BLaER1 (cell line): ENCODE measurements at regions not wholly inside any gene's neighbourhood (a gene's known extent, or its start where the extent isn't known, plus 50 kb on each side); places are given as distances from the start of the nearest gene placed in this dataset.
"Not testable (repeated sequence)": the region's sequence is repeated elsewhere in the genome, so short reads cannot be mapped to it uniquely, and the experiment has no call there.

ENCODE experiments used
- H3K27ac ChIP-seq: shearing (Covaris generic); formaldehyde crosslinking; 2 replicates; pipeline ENCODE4 v1.8.1; 2022
- H3K27me3 ChIP-seq: shearing (Covaris generic); formaldehyde crosslinking; 2 replicates; pipeline ENCODE4 v1.8.1; 2022
- H3K36me3 ChIP-seq: shearing (Covaris generic); formaldehyde crosslinking; 2 replicates; pipeline ENCODE4 v1.8.1; 2022
- H3K4me1 ChIP-seq: shearing (Covaris generic); formaldehyde crosslinking; 2 replicates; pipeline ENCODE4 v1.8.1; 2022
- H3K4me2 ChIP-seq: shearing (Covaris generic); formaldehyde crosslinking; 2 replicates; pipeline ENCODE4 v1.8.1; 2022
- H3K4me3 ChIP-seq: shearing (Covaris generic); formaldehyde crosslinking; 2 replicates; pipeline ENCODE4 v1.8.1; 2022
- H3K9ac ChIP-seq: shearing (Covaris generic); formaldehyde crosslinking; 2 replicates; pipeline ENCODE4 v1.8.1; 2022
- H3K9me3 ChIP-seq: shearing (Covaris generic); formaldehyde crosslinking; 2 replicates; pipeline ENCODE4 v1.8.1; 2022
- H4K20me1 ChIP-seq: shearing (Covaris generic); formaldehyde crosslinking; 2 replicates; pipeline ENCODE4 v1.8.1; 2022
- Cebpa-rat ChIP-seq: shearing (Covaris generic); IDR thresholded peaks from 2 replicates; pipeline ENCODE4 v1.8.1; 2022

DNA sequence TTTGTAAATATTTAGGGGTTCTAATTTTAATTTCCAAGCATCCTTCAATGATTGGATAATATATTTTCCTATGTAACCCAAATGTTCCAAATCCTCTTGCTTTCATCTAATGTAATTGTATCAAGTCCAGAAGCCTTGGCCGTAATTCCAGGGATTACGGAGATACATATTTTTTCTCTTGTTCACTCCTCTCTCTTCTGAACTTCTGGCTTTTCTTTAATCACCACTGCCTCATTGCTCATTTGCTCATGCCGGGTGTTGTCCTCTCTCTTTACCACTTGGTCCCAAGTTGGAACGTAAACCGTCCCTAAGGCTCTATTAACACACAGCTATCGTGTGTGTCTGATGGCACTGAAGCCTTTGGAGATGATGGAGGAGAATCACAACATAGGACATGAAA is 188.7 kb upstream of the COL3A1 start:
- no peak for TF ChIP-seq Cebpa-rat
- no peak overlapping the region for H3K4me3 ChIP-seq
- H3K4me2 ChIP-seq: no peak overlapping the region
- H3K27ac ChIP-seq: no peak overlapping the region
- H3K27me3 ChIP-seq: no peaks in the 10 kb centered on the region
- H3K9ac ChIP-seq: no peak overlapping the region
- H3K9me3 ChIP-seq: no peaks in the 10 kb centered on the region
- no peaks in the 10 kb centered on the region for H3K36me3 ChIP-seq
- H3K4me1 ChIP-seq: no peaks in the 10 kb centered on the region
- H4K20me1 ChIP-seq: no peaks in the 10 kb centered on the region

DNA sequence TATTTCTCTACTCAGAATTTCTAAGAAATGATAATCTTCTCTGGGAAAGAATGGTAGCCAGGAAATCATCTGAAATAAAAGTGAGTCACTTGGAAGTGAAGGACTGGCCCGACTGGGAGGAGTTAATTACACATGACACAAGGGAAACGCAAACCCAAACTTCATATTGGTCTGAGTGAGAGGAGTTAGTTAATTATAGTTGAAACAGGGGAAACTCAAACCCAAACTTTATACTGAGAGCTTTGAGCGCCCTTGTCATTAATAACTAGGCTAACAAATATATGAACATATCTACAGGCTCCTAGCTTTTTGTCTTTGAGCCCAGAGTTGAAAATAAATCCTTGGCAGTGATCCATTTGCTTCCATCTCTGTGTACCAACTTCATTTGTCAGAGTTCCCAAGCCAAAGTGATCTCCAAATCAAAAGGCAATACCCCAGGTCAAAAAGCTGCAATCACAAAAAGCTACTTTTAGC is 187.8 kb upstream of the COL3A1 start:
- H3K9me3 ChIP-seq: no peaks in the 10 kb centered on the region
- no peaks in the 10 kb centered on the region for H3K4me1 ChIP-seq
- H3K27me3 ChIP-seq: no peaks in the 10 kb centered on the region
- H3K27ac ChIP-seq: no peak overlapping the region
- H3K4me2 ChIP-seq: no peak overlapping the region
- no peak overlapping the region for H3K9ac ChIP-seq
- H3K4me3 ChIP-seq: no peak overlapping the region
- H3K36me3 ChIP-seq: no peaks in the 10 kb centered on the region
- no peak for TF ChIP-seq Cebpa-rat
- no peaks in the 10 kb centered on the region for H4K20me1 ChIP-seq

DNA sequence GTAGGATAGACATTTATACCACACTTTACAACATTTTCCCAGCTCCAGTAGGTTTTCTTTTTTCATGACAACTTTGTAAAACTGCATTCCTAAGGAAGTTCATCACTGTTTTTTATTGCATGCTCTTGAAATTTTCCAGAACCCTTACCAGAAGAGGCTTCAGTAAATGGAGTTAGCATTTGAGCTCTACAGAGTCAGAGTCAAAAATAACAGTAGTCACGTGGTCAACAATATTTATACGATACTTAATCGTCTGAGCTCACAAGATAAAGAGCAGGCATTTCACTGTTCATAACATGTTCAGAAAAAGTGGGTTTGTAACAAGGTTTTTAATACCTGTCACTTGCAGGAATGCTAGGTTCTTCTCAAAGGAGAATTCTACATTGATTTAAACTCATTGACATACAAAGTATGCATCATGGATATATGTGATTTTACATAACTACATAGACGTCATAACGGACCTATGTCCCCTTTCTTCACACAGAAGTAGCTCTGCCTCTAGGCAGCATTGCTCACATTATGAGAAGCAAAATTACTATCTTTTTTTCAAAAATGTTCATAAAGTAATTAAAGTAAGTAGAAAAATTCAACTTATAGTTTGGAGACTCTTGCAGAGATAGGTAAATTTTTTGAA is 187.0 kb upstream of the COL3A1 start:
- no peak overlapping the region for H3K4me3 ChIP-seq

DNA sequence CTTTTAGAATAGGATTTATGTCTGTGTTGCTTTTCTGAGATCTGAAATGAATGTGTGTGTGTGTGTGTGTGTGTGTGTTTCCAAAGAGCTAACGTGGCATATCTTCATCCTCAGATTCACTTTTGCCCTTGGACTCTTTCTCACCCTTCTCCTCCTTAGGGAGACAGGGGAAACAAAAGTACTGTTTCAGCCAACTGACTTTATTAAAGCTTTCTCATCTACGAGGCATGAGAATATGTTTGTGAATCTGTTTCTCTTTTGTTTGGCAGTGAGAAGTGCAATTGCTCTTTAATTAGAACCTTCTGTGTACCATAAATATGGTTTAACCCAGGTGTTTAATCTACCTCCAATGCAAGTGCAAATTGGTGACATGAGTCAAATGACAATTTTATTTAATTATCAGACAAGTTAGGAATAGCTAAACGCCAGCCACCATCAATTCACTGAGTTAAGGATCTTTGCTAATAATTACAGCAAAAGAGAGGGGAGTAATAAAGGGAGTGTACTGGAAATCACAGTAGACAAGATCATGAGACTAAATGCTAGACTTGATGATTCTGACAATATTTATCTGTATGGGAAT is 186.4 kb upstream of the COL3A1 start:
- no peak overlapping the region for H3K9ac ChIP-seq
- H3K4me2 ChIP-seq: no peak overlapping the region
- H3K27ac ChIP-seq: no peak overlapping the region

More for the DNA sequence above, 187.0 kb upstream of the COL3A1 start:
- no peak for TF ChIP-seq Cebpa-rat
- H4K20me1 ChIP-seq: no peaks in the 10 kb centered on the region
- H3K4me1 ChIP-seq: no peaks in the 10 kb centered on the region
- no peaks in the 10 kb centered on the region for H3K36me3 ChIP-seq
- H3K9me3 ChIP-seq: no peaks in the 10 kb centered on the region
- H3K27me3 ChIP-seq: no peaks in the 10 kb centered on the region
- H3K27ac ChIP-seq: no peak overlapping the region
- no peak overlapping the region for H3K4me2 ChIP-seq
- no peak overlapping the region for H3K9ac ChIP-seq

DNA sequence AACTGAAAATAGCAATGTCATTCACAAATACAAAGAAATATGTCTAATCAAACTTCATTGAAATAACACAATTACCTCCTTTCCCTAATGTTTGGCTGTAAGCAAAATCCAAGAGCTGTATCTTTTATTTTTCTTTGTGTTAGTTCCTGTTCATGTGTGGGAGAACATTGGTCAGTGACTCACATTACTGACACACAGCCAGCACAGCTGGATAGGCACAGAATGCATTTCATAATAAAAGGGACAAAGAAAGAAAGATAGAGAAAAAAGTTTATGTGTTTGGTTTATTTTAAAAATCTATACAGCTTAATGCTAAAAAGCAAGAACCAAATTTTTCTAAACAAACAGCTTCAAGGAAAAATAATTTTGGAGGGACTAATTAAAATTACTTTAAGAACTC is 185.6 kb upstream of the COL3A1 start:
- Histone ChIP-seq H3K27ac (no peak overlapping the region), H3K9me3 (no peaks in the 10 kb centered on the region), H3K4me3 (no peak overlapping the region), H3K4me1 (no peaks in the 10 kb centered on the region), H4K20me1 (no peaks in the 10 kb centered on the region), H3K36me3 (no peaks in the 10 kb centered on the region), H3K27me3 (no peaks in the 10 kb centered on the region), H3K9ac (no peak overlapping the region), H3K4me2 (no peak overlapping the region)
- TF ChIP-seq Cebpa-rat: no peak

More for the DNA sequence above, 186.4 kb upstream of the COL3A1 start:
- H3K9me3 ChIP-seq: no peaks in the 10 kb centered on the region
- H3K4me1 ChIP-seq: no peaks in the 10 kb centered on the region
- no peaks in the 10 kb centered on the region for H4K20me1 ChIP-seq
- H3K36me3 ChIP-seq: no peaks in the 10 kb centered on the region
- no peak for TF ChIP-seq Cebpa-rat
- no peaks in the 10 kb centered on the region for H3K27me3 ChIP-seq
- H3K4me3 ChIP-seq: no peak overlapping the region

DNA sequence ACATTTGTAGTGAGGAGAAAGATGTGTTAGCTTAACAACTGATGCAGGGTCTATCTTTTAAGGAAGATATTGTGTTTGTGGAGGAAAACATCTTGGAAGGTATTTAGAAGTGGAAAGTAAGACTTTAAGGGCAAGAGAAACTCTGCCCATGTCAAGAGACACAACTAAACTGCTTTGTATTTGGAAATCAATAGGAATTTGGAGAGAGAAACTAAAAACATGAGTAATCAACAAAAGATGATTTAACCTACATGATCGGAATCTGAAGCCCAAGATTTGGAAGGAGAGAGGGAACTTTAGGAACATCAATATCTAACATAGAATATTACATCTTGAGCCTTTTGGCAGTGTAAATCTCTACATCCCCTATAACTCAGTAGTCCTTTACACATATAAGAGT is 184.2 kb upstream of the COL3A1 start:
- H3K27ac ChIP-seq: no peak overlapping the region
- H3K4me2 ChIP-seq: no peak overlapping the region
- no peak for TF ChIP-seq Cebpa-rat
- H4K20me1 ChIP-seq: no peaks in the 10 kb centered on the region
- no peaks in the 10 kb centered on the region for H3K27me3 ChIP-seq
- no peak overlapping the region for H3K4me3 ChIP-seq
- H3K9ac ChIP-seq: no peak overlapping the region
- H3K9me3 ChIP-seq: no peaks in the 10 kb centered on the region
- H3K36me3 ChIP-seq: no peaks in the 10 kb centered on the region
- H3K4me1 ChIP-seq: no peaks in the 10 kb centered on the region

DNA sequence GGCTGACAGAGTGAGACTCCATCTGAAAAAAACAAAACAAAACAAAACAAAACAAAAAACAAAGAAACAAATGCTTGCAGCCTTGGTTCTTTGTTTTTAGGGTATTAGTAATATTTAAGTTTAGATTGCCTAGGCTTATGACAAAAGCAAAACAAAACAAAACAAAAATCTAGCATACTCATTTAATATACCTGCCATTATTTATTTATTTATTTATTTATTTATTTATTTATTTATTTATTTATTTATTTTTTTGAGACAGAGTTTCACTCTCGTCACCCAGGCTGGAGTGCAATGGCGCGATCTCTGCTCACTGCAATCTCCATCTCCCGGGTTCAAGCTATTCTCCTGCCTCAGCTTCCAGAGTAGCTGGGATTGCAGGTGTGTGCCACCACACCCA is 179.7 kb upstream of the COL3A1 start:
- H3K9me3 ChIP-seq, H3K4me3 ChIP-seq, H3K27me3 ChIP-seq, H4K20me1 ChIP-seq, H3K9ac ChIP-seq, H3K27ac ChIP-seq, H3K4me2 ChIP-seq, H3K36me3 ChIP-seq, H3K4me1 ChIP-seq: not testable (repeated sequence)

DNA sequence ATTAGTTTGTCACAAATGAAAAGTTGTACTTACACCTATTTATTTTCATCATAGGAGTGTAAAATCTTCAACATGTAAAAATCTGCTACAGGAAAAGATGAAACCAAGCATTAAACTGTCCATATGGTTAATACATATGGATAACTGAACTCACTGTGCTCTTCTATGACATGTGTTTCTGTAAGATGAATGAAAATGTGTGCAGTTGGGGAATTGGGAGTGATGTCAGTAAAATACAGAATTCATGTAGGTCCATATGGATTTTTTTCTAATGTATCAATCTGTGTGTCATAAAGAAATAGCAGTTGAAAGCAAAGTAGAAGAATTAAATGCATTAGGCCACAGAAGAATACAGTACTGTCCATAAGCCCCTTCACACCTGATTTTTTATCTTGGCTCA is 178.4 kb upstream of the COL3A1 start:
- H3K4me1 ChIP-seq: no peaks in the 10 kb centered on the region
- no peaks in the 10 kb centered on the region for H3K27me3 ChIP-seq
- H3K27ac ChIP-seq: no peak overlapping the region
- no peaks in the 10 kb centered on the region for H3K9me3 ChIP-seq
- no peak overlapping the region for H3K4me2 ChIP-seq
- H3K36me3 ChIP-seq: no peaks in the 10 kb centered on the region
- H3K4me3 ChIP-seq: no peak overlapping the region
- no peak for TF ChIP-seq Cebpa-rat
- no peak overlapping the region for H3K9ac ChIP-seq
- H4K20me1 ChIP-seq: no peaks in the 10 kb centered on the region

DNA sequence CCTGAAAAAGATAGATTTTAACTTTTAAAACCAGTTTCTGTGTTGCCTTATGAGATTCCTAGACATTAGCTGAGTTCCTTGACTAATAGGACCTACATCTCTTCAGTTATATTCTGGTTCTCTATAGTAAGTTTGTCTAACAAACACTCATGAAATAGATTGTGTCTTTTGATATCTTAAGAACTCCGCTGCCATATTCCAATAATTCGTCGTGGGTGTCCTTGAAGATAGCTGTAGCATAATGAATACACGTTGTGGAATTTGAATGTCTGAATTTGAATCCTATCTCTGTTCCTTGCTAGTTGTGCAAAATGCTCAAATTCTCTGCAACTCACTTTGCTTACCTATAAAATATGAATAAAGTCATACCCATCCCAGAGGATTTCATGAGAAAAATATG is 176.8 kb upstream of the COL3A1 start:
- no peak for TF ChIP-seq Cebpa-rat
- H3K27me3 ChIP-seq: no peaks in the 10 kb centered on the region
- H3K4me2 ChIP-seq: no peak overlapping the region
- no peaks in the 10 kb centered on the region for H3K4me1 ChIP-seq
- H3K4me3 ChIP-seq: no peak overlapping the region
- no peaks in the 10 kb centered on the region for H4K20me1 ChIP-seq
- H3K9ac ChIP-seq: no peak overlapping the region
- no peaks in the 10 kb centered on the region for H3K36me3 ChIP-seq
- H3K27ac ChIP-seq: no peak overlapping the region
- peaks cover 1% of the 10 kb centered on the region; the same call in 1 of the 2 replicates for H3K9me3 ChIP-seq

DNA sequence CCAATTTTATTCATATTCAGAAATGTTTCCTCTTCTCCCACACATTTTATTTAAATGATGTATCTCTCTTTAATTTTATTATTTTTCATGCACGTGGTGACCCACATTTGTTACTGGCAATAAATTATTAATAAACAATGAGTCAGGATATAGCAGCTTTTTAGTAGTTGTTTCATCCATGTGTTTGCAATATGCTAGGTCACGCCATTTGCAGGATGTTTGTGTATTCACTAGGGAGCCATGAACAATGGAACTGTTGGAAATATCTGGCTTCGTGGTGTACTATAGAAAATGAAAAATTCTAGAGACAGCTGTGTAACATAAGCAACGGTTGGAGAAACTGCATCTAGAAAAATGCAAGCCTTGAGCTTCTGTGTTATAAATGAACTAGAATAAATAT is 176.0 kb upstream of the COL3A1 start:
- H3K36me3 ChIP-seq: no peaks in the 10 kb centered on the region
- no peak overlapping the region for H3K9ac ChIP-seq
- no peak overlapping the region for H3K4me2 ChIP-seq
- H3K27ac ChIP-seq: no peak overlapping the region
- no peaks in the 10 kb centered on the region for H4K20me1 ChIP-seq
- H3K4me1 ChIP-seq: no peaks in the 10 kb centered on the region
- H3K4me3 ChIP-seq: no peak overlapping the region
- H3K27me3 ChIP-seq: no peaks in the 10 kb centered on the region
- no peak for TF ChIP-seq Cebpa-rat
- peaks cover 9% of the 10 kb centered on the region for H3K9me3 ChIP-seq

DNA sequence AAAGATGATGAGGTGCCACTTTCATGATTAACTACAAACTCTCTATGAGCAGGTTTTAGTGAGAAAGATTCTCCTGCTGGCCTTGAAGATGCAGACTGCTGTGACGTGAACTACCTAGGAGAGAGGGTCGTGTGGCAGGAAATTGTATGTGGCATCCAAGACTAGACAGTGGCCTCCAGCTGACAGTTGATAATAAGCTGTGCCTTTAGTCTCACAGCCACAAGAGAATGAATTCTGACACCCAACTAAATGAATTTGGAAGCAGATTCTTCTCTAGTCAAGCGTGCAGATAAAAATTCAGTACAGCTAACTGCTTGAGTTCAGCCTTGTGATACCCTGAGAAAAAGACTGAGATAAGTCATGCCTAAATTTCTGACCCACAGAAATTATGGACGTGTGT is 169.0 kb upstream of the COL3A1 start:
- no peaks in the 10 kb centered on the region for H3K4me1 ChIP-seq
- H4K20me1 ChIP-seq: no peaks in the 10 kb centered on the region
- no peak overlapping the region for H3K4me3 ChIP-seq
- no peak for TF ChIP-seq Cebpa-rat
- H3K9me3 ChIP-seq: peaks cover 15% of the 10 kb centered on the region
- H3K9ac ChIP-seq: no peak overlapping the region
- no peaks in the 10 kb centered on the region for H3K27me3 ChIP-seq
- H3K36me3 ChIP-seq: no peaks in the 10 kb centered on the region
- H3K27ac ChIP-seq: no peak overlapping the region
- no peak overlapping the region for H3K4me2 ChIP-seq
